CD4-positive, alpha-beta T cell treated with Interferon gamma for 1 hour (primary cell): ENCODE measurements at regions not wholly inside any gene's neighbourhood (a gene's known extent, or its start where the extent isn't known, plus 50 kb on each side); places are given as distances from the start of the nearest gene placed in this dataset.
"Not testable (repeated sequence)": the region's sequence is repeated elsewhere in the genome, so short reads cannot be mapped to it uniquely, and the experiment has no call there.

Experiments used
- DNase-seq: peaks from one replicate; pipeline ENCODE4 v3.0.0-alpha.2; 2020

DNA sequence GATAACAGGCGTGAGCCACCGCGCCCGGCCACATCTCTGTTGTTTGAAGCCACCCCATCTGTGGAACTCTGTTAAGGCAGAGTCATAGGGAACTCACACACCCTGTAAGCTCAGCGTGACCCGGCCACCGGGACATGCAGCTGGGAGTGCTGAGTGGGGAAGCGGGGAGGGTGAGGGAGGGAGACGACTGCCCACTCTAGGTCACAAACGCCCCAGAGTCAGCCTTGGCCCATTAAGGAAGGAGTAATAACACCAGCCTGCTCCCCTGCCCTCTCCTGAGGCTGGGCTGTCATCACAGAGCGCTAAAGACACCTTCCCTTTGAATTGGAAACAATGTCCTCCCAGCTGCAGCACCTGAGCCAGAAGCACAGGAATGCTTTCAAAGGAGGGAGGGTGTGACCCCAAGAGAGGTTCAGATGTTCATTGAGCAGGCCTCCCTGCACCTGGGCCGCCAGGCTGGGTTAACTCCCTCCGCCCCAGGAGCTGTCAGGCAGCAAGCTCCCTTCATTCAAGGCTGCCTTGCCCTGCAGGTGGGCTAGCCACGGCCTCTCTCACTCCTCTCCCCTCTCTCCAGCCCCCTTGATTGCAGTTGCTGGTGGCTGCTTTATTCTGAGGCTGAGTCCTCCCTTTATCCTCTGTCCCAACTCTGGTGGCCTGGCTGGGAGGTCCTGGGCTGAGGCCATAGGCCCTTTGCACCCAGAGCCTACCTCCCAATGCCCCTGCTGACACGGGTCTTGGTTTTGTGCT lies 77.2 kb upstream of the HPCAL1 start:
- no peak for DNase-seq

DNA sequence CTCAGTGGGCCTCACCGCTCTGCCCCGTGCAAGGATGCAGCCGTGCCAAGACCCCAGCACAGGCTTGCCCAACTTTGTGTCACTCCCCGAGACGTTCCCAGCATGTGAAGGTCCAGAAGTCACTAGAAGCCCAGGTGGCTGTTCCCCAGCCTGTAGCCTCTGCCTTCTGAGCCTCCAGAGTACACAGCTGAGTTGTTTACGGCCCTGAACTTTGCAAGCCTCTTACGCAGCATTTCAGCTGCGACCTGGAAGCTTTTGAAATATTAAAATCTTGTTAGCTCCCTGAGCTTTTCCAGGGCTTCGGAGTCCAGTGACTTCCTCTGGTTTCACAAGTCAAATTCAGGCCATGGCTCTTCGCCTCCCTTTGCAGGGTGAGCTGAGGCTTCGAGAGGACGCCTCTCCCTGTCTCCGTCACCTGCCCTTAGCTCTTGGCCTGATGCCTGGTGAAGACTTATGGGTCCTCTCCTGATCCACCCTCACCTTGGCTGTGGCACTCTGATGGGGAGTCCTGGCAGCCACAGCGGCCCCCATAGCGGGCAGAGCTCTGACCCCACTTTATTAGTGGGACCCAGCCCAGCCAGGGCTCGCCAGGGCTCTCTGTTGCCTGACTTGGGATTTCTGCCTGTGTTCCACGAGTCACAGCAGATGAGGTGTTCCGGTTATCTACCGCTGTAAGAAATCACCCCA lies 76.5 kb upstream of the HPCAL1 start:
- no peak for DNase-seq

DNA sequence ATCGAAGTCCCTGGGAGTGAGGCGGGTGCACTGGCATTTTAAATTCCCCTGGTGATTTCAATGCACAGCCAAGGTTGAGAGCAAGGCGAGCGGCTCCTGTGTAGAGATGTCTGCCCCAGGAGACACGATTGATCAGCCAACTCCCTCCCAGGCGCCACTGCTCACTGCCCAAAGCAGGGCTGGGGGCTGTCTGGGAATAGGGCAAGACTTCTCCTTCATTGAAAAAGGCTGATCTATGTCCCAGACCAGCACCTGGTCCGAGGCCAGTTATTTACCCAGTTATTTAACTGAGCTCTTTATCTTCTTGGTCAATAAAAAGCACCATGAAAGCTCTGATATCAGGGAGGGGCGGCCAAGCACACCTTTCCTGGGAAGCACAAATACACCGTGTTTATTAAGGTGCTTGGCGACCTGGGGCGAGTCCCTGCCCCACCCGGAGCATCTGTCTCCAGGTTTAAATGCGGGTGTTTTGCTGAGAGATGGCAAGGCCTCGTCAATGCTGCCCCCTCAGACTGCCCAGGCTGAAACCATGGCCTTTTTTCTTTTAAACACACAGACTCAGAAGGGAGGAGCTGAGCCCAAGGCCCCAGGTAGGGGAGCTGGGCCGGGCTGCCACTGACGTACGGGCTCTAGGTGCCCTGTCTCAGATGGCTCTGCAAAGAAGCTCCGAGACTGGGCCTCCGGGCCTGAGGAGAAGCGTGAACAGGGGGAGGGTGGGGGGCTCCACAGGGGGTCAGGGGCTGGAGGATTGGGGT lies 73.9 kb upstream of the HPCAL1 start:
- DNase-seq: no peak

DNA sequence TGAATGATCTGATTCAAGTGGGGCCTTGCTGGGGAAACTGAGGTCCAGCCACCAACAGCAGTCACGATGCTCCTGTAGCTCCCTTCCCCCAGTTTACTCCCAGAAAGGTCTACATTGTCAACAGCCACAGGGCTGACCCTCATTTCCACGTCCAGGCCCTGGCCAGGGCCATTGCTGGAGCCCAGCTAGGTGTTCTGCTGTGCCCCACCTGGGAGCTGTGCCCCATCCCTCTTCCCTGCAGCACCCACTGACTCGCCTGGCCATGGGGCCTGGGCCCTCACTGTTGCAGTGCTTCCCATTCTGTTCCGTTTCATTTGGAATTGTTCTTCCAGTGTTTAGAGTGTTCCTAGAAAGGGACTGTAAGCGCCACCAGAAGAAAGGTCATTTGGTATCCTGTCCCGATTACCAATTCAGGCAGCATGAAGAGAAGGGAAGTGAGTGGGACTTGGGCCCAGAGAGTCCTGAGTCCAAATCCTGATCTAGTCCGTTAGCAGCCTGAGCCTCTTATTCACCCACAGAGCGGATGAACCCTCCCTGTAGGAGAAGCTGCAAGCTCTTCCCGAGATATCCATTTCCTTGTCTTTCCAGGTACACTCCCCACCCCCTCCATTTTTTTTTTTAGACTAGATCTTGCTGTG lies 73.1 kb upstream of the HPCAL1 start:
- no peak for DNase-seq

DNA sequence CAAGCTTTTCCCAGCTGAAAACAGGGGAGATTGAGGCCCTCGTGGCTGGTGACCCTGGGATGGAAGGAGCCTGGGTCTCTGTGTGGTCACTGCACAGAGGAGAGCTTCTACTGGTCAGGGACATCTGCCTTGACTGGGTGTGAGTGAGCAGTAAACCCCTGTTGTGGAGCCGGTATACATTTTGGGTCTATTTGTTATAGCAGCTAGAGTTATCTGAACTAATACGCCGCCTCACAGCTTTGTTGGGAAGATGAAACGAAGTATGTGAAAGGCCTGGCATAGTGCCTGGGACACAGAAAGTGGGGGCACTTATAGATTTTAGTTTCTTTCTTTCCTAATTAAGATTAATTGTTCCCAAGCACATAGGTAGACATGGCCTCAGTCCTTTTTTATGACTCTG lies 72.2 kb upstream of the HPCAL1 start:
- DNase-seq: no peak

DNA sequence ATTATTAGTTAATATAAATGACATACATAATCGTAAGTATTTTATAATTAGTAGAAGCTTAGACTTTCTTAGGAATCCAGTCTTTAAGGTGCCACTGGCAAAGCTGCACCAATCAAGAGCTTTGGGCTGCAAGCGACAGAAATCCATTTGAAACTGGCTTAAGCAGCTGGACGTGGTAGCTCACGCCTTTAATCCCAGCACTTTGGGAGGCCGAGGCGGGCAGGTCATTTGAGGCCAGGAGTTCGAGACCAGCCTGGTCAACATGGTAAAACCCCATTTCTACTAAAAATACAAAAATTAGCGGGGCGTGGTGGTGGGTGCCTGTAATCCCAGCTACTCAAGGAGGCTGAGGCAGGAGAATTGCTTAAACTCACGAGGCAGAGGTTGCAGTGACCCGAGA lies 71.8 kb upstream of the HPCAL1 start:
- DNase-seq: not testable (repeated sequence)

DNA sequence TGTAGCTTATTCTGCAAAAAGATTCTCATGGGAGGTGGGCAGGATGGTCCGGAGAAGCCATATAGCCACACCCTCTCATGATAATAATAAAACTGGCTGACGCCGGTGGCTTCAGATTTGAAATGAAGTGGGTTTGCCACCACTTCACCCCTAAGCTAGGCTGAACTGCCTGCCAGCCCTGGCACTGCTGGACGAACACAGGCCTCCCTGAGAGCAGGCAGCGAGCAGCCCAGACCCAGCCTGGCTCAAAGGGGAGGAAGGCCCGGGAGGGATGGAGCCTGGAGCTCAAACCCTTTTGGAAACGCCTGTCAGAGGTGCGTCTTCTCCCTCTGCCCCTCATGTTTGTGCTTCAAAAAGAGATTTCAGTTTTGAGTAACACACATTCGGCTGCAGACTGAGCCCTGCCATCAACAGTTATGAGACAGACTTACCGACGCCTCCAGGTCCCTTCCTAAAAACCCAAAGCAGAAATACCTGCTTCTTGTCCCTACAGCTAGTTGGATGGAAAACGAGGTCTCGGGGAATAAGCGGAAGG lies 71.1 kb upstream of the HPCAL1 start:
- DNase-seq: no peak

DNA sequence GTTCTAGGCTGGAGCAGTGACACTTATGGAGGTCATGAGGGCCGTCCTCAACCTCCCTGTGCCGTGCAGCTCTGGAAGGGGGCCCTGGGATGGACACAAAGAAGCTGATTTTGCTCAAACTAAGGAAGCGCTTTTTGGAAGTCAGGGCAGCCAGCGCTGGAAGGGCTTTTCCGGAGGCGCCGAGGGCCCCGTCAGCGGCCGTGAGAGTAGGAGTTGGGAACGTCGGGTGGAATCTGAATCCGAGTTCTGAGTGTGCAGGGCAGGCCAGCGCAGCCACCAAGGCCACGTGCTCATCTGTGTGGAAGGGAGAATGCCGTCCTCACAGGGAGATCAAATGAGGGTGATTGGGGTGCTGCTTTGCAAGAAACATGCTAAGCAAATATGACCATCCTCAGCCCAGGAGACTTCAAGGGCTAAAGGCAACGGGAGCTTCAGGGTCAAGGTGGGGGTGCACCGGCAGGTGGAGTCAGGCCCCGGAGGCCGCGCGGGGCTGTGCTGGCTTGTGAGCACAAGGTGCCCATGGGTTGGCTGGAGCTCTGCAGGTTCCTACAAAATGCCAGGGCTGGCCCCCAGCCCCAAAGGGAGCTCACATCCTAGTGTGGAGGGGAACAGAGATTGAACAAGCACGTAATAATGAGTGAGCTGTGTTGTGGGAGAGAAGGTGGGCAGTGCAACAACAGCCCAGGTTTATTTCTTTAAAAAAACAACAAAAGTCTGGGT lies 70.4 kb upstream of the HPCAL1 start:
- DNase-seq: no peak

DNA sequence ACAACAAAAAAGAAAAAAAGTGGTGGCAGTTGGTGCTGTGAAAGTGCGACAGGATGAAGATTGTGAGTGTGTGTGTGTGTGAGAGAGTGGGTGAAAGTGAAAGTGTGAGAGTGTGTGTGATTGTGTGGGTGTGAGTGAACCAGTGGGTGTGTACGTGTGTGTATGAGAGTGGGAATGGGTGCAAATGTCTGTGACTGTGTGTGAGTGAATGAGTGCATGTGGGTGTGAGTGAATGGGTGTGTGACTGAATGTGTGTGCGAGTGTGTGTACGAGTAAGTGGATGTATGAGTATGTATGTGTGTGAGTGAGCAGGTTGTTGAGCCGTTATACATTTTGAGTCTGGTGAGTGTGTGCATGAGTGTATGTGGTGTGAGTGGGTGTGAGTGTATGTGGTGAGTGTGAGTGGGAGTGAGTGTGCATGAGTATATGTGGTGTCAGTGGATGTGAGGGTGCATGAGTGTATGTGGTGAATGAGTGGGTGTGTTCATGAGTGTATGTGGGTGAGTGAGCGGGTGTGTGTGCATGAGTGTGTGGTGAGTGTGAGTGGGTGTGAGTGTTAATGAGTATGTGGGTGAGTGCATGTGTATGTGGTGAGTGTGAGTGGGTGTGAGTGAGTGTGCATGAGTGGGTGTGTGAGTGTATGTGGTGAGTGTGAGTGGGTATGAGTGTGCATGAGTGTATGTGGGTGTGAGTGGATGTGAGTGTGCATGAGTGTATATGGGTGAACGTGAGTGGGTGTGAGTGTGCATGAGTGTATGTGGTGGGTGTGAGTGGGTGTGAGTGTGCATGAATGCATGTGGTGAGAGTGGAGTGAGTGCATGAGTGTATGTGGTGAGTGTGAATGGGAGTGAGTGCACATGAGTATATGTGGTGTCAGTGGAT lies 69.3 kb upstream of the HPCAL1 start:
- DNase-seq: no peak

DNA sequence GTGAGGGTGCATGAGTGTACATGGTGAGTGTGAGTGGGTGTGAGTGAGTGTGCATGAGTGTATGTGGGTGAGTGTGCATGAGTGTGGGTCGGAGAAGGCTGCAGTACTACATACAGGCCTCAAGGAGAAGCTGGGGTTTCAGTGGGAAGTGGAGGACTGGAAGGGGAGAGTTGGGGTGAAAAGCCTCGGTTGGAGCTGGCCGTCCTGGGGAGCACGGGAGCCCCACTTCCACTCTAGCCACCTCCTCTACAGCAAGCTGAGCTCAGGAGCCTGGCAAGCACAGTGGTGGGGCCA lies 68.7 kb upstream of the HPCAL1 start:
- DNase-seq: no peak

DNA sequence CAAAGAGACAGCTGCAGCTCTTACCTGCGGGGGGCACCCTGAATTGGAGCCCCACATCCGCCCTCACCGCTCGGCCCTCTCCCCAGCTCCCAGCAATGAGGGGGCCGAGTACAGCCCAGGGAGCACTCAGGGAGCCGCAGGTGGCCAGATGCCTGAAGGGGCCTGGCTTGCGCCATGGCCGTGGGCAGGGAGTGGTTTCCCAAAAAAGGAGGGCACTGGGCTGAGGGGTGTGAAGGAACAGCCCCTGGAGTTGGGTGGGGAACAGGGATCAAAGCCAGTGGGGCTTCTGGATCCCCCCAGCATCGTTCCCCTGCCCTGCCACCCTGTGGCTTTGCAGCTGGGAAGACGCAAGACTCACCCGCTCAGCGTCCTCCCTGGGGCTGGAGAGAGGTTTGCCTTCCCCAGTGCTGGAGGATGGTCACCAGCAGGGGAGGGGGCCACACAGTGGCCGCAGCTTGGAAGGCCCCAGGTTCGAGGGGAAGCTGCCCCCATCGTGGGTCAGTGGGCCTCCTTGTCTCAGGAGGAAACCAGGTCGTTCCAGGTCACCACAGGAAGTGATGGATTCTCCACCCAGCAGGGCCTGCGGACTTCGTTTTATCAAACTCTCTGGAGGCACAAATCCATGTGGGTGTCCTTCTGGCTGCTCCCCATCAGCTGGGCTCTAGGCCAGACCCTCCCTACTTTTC lies 68.2 kb upstream of the HPCAL1 start:
- no peak for DNase-seq

DNA sequence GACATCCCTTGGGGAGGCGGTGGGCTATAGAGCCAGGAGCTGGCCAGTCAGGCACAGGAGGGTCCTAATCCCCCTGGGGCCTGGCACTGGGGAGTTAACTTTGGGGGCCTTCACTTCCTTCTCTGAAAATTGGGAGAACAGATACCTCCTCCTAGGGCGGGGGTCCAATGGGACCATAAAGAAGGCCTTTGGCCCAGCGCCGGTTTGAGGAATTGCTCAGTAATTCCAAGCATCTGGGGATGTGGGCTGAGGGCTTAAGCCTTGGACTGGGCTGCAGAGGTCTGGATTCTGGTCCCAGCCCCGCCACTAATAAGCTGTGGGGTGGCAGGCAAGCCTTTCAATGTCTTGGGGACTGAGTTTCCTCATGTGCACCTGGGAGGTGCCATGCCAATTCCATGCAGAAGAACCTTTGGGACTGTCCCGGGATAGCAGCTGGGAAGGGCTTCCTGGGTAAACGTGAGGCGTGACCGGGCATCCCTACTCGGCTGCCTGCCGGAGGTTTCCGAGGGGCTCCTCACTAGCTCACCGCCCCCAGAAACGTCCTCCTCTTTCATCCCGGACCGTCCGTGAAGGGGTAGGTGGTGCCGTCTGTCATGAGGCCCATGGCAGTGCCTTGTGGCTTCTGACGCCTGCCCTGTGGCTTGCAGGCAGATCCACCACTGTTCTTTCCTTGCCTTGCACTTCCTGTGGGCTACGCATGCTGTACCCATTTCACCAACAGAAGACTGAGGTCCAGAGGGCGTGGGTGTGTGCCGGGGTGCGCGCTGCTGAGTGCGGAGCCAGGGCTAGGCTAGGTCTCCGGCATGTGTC lies 67.4 kb upstream of the HPCAL1 start:
- DNase-seq: no peak

DNA sequence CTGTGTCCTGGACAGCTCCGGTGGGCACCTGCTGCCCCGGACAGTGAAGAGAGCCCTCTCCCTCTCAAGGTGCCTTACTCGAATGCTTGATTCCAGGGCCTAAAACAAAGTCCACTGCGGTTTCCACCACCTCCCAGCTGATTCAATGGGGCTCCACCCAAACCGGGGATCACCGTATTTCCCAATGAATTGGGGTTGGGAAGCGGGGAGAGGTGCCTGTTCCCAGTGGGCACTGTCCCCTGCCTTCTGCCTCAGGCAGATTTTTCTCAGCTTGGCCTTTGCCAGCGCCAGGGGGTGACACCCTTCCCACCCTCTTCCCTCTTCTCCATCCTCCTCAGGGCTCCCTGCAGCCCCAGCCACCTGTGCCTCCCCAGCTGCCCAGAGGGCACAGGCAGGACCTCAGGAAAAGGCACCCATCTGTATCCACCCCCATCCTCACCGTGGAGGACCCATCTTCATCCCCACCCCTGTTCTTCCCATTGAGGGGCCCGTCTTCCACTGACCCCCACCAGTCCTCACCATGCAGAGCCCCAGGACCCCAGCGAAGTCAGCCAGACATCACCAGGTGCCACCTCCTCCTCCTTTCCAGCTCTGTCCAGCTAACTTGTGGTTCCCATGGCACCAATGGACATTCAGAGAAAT lies 66.7 kb upstream of the HPCAL1 start:
- no peak for DNase-seq

DNA sequence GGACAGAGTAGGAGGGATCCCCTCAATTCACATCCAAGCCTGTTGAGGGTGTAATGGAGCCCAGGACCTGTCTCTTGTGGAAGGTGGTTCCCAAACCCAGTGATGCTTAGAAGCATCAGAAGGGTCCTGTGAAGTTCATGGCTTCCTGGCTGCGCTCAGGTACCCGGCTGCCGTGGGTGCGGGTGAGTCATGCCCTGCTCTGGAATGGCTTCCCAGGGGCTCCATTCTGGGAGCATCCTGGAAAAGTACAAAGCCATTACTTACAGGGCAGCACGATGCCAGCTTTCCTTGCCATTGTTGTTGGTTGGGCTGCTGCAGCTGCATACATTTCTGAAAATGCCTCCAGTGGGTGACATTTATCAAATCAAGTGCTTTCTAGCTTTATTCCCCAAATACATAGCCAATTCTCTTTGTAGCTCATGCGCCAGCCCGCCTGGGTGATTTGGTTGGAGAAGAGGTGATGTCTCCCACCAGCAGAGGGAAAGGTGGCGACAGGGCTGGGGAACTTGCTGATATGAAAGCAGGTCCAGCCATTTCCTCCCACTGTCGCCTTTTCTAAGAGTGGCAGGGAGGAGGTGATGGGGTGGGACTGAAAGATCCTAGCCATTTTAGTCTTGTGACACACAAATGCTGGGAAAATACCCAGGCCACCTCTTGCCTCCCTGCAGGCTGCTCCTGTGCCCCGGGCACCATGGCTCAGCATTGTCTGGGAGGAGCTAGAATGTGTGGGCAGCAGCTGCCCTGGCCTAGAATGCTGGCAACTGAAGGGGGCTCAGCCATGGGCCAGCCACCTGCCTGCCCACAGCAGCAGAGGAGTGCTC lies 65.9 kb upstream of the HPCAL1 start:
- no peak for DNase-seq

DNA sequence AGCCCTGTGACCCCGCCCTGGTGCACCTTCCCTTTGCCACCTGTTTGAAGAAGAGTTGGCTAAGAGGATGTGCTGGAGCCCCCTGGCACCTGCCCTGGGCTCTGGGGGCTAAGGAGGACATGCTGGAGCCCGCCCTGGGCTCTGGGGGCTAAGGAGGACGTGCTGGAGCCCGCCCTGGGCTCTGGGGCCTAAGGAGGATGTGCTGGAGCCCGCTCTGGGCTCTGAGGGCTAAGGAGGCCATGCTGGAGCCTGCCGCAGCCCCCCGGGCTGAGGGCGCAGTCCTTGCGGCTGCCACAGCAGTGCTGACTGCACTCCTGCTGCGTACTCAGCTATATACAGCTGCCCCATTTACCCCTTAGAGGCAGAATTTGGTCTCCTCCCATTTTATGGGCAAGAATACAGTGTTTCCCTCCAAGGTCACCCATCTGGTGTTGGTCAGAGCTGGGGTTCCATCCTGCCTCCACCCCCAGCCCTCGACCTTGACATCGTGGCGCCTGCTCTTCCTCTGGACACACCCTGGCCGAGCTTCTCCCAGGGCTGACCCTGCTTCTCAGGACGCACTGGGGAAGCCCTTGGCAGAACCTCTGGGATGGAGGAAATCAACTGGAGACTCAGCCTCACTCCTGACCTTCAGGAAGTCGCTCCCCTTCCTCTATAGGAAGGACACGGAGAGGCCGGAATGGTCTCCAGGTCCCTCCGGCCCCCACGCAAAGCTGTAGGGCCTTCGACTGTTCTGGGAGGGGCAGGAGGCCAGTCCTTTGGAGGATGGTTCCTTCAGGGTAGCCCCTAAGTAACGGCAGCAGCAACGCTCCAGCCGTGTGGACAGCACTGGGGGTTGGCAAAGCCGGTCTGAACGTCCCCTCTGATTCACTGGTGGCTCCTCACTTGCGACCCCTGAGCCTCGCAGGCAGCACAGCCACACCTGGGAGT lies 65.0 kb upstream of the HPCAL1 start:
- no peak for DNase-seq

DNA sequence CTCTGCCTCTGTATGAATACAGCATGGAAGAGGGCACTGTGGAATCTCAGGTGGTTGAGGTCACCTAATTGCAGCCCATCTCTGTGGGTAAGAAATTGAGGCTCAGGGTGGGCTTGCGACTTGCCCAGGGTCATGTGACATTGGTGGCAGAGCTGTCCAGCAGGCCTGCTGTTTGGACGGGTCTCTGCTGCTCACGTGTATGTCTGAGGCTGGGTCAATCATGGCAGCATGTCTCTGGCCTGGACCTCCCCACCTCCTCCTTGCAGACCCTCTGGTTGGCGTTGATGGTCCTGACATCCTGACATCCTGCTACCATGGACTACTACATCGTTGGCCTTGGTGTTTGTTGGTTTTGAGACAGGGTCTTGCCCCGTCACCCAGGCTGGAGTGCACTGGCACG lies 64.3 kb upstream of the HPCAL1 start:
- DNase-seq: no peak

DNA sequence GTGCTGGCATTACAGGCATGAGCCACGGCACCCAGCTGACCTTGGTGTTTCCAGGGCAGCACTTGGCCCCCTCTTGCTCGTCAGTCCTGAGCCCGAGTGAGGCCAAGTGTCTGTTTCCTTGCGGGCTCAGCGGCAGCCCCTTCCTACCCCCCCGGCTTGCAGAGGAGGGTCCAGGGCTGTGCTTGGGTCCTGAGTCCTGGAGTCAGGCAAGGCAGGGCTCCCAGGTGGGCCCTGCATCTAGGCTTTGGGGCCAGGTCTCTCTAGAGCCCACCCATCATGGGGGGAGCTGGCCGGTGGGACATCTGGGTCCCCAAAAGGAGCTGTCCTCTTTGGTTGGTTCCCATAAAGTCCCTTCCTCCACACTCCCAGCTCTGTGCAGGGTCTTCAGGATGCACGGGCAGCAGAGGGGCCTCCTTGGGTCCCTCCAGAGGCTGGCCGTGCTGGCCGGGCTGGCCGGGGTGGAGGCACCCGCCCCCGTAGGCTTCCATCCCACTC lies 63.7 kb upstream of the HPCAL1 start:
- DNase-seq: no peak
